NB4 (cell line): ENCODE measurements at regions not wholly inside any gene's neighbourhood (a gene's known extent, or its start where the extent isn't known, plus 50 kb on each side); places are given as distances from the start of the nearest gene placed in this dataset.

Experiments used
- MYC ChIP-seq: IDR thresholded peaks from 2 replicates; pipeline ENCODE4 v1.6.1; 2011; ENCODE audit warnings: low read depth, low read length
- TF ChIP-seq, protein P1 (sequence below): IDR thresholded peaks from one replicate; pipeline ENCODE4 v1.5.1; 2012; ENCODE audit warnings: low read depth, low read length

DNA sequence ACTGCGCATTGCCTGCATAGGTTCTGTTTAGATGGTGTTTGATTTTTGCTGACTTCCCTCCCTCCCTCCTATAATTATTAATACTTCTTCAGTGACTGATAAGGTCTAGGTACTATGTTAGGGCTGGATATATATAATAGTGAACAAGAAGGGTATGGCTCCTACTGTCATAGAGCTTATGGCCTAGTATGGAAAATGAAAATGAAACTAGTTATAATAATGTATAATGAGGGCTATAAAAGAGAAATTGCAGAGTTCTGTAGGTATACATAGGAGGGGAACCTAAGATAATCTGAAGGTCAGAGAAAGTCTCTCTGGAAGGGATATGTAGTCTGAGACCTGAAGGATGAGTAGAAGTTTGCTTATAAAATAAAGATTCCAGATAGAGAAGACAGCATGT lies 102.1 kb downstream of the DCK start:
- TF ChIP-seq, protein P1, sequence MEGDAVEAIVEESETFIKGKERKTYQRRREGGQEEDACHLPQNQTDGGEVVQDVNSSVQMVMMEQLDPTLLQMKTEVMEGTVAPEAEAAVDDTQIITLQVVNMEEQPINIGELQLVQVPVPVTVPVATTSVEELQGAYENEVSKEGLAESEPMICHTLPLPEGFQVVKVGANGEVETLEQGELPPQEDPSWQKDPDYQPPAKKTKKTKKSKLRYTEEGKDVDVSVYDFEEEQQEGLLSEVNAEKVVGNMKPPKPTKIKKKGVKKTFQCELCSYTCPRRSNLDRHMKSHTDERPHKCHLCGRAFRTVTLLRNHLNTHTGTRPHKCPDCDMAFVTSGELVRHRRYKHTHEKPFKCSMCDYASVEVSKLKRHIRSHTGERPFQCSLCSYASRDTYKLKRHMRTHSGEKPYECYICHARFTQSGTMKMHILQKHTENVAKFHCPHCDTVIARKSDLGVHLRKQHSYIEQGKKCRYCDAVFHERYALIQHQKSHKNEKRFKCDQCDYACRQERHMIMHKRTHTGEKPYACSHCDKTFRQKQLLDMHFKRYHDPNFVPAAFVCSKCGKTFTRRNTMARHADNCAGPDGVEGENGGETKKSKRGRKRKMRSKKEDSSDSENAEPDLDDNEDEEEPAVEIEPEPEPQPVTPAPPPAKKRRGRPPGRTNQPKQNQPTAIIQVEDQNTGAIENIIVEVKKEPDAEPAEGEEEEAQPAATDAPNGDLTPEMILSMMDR: no peak
- TF ChIP-seq MYC: no peak
